ENCODE measurements at regions not wholly inside any gene's neighbourhood (a gene's known extent, or its start where the extent isn't known, plus 50 kb on each side); places are given as distances from the start of the nearest gene placed in this dataset.

- H3K4me1 ChIP-seq (ENCODE audit: control insufficient read depth, insufficient read depth, low read length, poor library complexity, severe bottlenecking), result no peaks in the 10 kb centered on the region
- no peak overlapping the region for H3K4me3 ChIP-seq (ENCODE audit: extremely low read depth, insufficient read depth, low read length, poor library complexity, severe bottlenecking)
- no CpG with 5 or more reads among the region's 3 CpGs for WGBS, 2 experiments (ENCODE audit: insufficient coverage in 2 of 2)
- H3K36me3 ChIP-seq (ENCODE audit: control insufficient read depth, insufficient read depth, low read length), result no peaks in the 10 kb centered on the region
- H3K27ac ChIP-seq (ENCODE audit: low read depth, low read length, severe bottlenecking), result no peak overlapping the region
- no peaks in the 10 kb centered on the region for H3K9me3 ChIP-seq (ENCODE audit: control insufficient read depth, low read length)
These were observed 1238.9 kb upstream of the ALCAM start for GRCh38 chr3:104127830-104128229.

- no peaks in the 10 kb centered on the region for H3K36me3 ChIP-seq (ENCODE audit: control insufficient read depth, insufficient read depth, low read length)
- no CpG with 5 or more reads among the region's 2 CpGs for WGBS, 2 experiments (ENCODE audit: insufficient coverage in 2 of 2)
- H3K9me3 ChIP-seq (ENCODE audit: control insufficient read depth, low read length), result no peaks in the 10 kb centered on the region
- no peaks in the 10 kb centered on the region for H3K4me1 ChIP-seq (ENCODE audit: control insufficient read depth, insufficient read depth, low read length, poor library complexity, severe bottlenecking)
- H3K4me3 ChIP-seq (ENCODE audit: extremely low read depth, insufficient read depth, low read length, poor library complexity, severe bottlenecking), result no peak overlapping the region
- H3K27ac ChIP-seq (ENCODE audit: low read depth, low read length, severe bottlenecking), result no peak overlapping the region
These were observed 1233.9 kb upstream of the ALCAM start for GRCh38 chr3:104132566-104133403.

- WGBS, 2 experiments (ENCODE audit: insufficient coverage in 2 of 2), result 83% methylated on average over 2 to 4 of the region's 5 CpGs
- H3K36me3 ChIP-seq (ENCODE audit: control insufficient read depth, insufficient read depth, low read length), result no peaks in the 10 kb centered on the region
These were observed 1233.1 kb upstream of the ALCAM start for GRCh38 chr3:104133630-104134029.

GRCh38 chr3:104137116-104137515 is 1229.6 kb upstream of the ALCAM start:
- WGBS, 2 experiments (ENCODE audit: insufficient coverage in 2 of 2), result 78 to 94% methylated on average over 2 to 3 of the region's 4 CpGs
- H3K9me3 ChIP-seq (ENCODE audit: control insufficient read depth, low read length), result no peaks in the 10 kb centered on the region
- no peaks in the 10 kb centered on the region for H3K4me1 ChIP-seq (ENCODE audit: control insufficient read depth, insufficient read depth, low read length, poor library complexity, severe bottlenecking)
- H3K27ac ChIP-seq (ENCODE audit: low read depth, low read length, severe bottlenecking), result no peak overlapping the region
- no peaks in the 10 kb centered on the region for H3K36me3 ChIP-seq (ENCODE audit: control insufficient read depth, insufficient read depth, low read length)
- no peak overlapping the region for H3K4me3 ChIP-seq (ENCODE audit: extremely low read depth, insufficient read depth, low read length, poor library complexity, severe bottlenecking)

More at GRCh38 chr3:104133630-104134029, 1233.1 kb upstream of the ALCAM start:
- H3K4me3 ChIP-seq (ENCODE audit: extremely low read depth, insufficient read depth, low read length, poor library complexity, severe bottlenecking), result no peak overlapping the region
- no peak overlapping the region for H3K27ac ChIP-seq (ENCODE audit: low read depth, low read length, severe bottlenecking)
- H3K4me1 ChIP-seq (ENCODE audit: control insufficient read depth, insufficient read depth, low read length, poor library complexity, severe bottlenecking), result no peaks in the 10 kb centered on the region
- no peaks in the 10 kb centered on the region for H3K9me3 ChIP-seq (ENCODE audit: control insufficient read depth, low read length)

GRCh38 chr3:104145164-104145563 is 1221.5 kb upstream of the ALCAM start:
- Histone ChIP-seq H3K36me3 (ENCODE audit: control insufficient read depth, insufficient read depth, low read length) (no peaks in the 10 kb centered on the region), H3K27ac (ENCODE audit: low read depth, low read length, severe bottlenecking) (no peak overlapping the region), H3K4me1 (ENCODE audit: control insufficient read depth, insufficient read depth, low read length, poor library complexity, severe bottlenecking) (no peaks in the 10 kb centered on the region), H3K9me3 (ENCODE audit: control insufficient read depth, low read length) (no peaks in the 10 kb centered on the region), H3K4me3 (ENCODE audit: extremely low read depth, insufficient read depth, low read length, poor library complexity, severe bottlenecking) (no peak overlapping the region)

- no CpG with 5 or more reads among the region's 1 CpG for WGBS, 2 experiments (ENCODE audit: insufficient coverage in 2 of 2)
- Histone ChIP-seq H3K36me3 (ENCODE audit: control insufficient read depth, insufficient read depth, low read length) (no peaks in the 10 kb centered on the region), H3K9me3 (ENCODE audit: control insufficient read depth, low read length) (no peaks in the 10 kb centered on the region), H3K27ac (ENCODE audit: low read depth, low read length, severe bottlenecking) (no peak overlapping the region), H3K4me1 (ENCODE audit: control insufficient read depth, insufficient read depth, low read length, poor library complexity, severe bottlenecking) (no peaks in the 10 kb centered on the region), H3K4me3 (ENCODE audit: extremely low read depth, insufficient read depth, low read length, poor library complexity, severe bottlenecking) (no peak overlapping the region)
These were observed 1217.6 kb upstream of the ALCAM start for GRCh38 chr3:104149154-104149553.

GRCh38 chr3:104150724-104151123 is 1216.0 kb upstream of the ALCAM start:
- no peaks in the 10 kb centered on the region for H3K9me3 ChIP-seq (ENCODE audit: control insufficient read depth, low read length)
- H3K36me3 ChIP-seq (ENCODE audit: control insufficient read depth, insufficient read depth, low read length), result no peaks in the 10 kb centered on the region
- no peak overlapping the region for H3K27ac ChIP-seq (ENCODE audit: low read depth, low read length, severe bottlenecking)
- 83% methylated on average over 1 of the region's 2 CpGs; no CpG with 5 or more reads in 1 of the 2 experiments for WGBS, 2 experiments (ENCODE audit: insufficient coverage in 2 of 2)
- H3K4me3 ChIP-seq (ENCODE audit: extremely low read depth, insufficient read depth, low read length, poor library complexity, severe bottlenecking), result no peak overlapping the region
- no peaks in the 10 kb centered on the region for H3K4me1 ChIP-seq (ENCODE audit: control insufficient read depth, insufficient read depth, low read length, poor library complexity, severe bottlenecking)

- Histone ChIP-seq H3K4me1 (ENCODE audit: control insufficient read depth, insufficient read depth, low read length, poor library complexity, severe bottlenecking) (peaks cover 3% of the 10 kb centered on the region), H3K27ac (ENCODE audit: low read depth, low read length, severe bottlenecking) (no peak overlapping the region), H3K4me3 (ENCODE audit: extremely low read depth, insufficient read depth, low read length, poor library complexity, severe bottlenecking) (no peak overlapping the region), H3K9me3 (ENCODE audit: control insufficient read depth, low read length) (no peaks in the 10 kb centered on the region), H3K36me3 (ENCODE audit: control insufficient read depth, insufficient read depth, low read length) (no peaks in the 10 kb centered on the region)
- 100% methylated on average over 1 of the region's 2 CpGs; no CpG with 5 or more reads in 1 of the 2 experiments for WGBS, 2 experiments (ENCODE audit: insufficient coverage in 2 of 2)
These were observed 1211.8 kb upstream of the ALCAM start for GRCh38 chr3:104154896-104155295.

GRCh38 chr3:104165866-104166265 is 1200.8 kb upstream of the ALCAM start:
- H3K9me3 ChIP-seq (ENCODE audit: control insufficient read depth, low read length), result peaks cover 18% of the 10 kb centered on the region
- H3K27ac ChIP-seq (ENCODE audit: low read depth, low read length, severe bottlenecking), result no peak overlapping the region
- no peaks in the 10 kb centered on the region for H3K4me1 ChIP-seq (ENCODE audit: control insufficient read depth, insufficient read depth, low read length, poor library complexity, severe bottlenecking)
- WGBS, 2 experiments (ENCODE audit: insufficient coverage in 2 of 2), result no CpG with 5 or more reads among the region's 2 CpGs
- H3K4me3 ChIP-seq (ENCODE audit: extremely low read depth, insufficient read depth, low read length, poor library complexity, severe bottlenecking), result no peak overlapping the region
- H3K36me3 ChIP-seq (ENCODE audit: control insufficient read depth, insufficient read depth, low read length), result no peaks in the 10 kb centered on the region

GRCh38 chr3:104168386-104168785 is 1198.3 kb upstream of the ALCAM start:
- WGBS, 2 experiments (ENCODE audit: insufficient coverage in 2 of 2), result 90 to 100% methylated on average over 1 to 2 of the region's 3 CpGs
- Histone ChIP-seq H3K27ac (ENCODE audit: low read depth, low read length, severe bottlenecking) (no peak overlapping the region), H3K4me3 (ENCODE audit: extremely low read depth, insufficient read depth, low read length, poor library complexity, severe bottlenecking) (no peak overlapping the region), H3K9me3 (ENCODE audit: control insufficient read depth, low read length) (peaks cover 18% of the 10 kb centered on the region), H3K36me3 (ENCODE audit: control insufficient read depth, insufficient read depth, low read length) (no peaks in the 10 kb centered on the region), H3K4me1 (ENCODE audit: control insufficient read depth, insufficient read depth, low read length, poor library complexity, severe bottlenecking) (no peaks in the 10 kb centered on the region)

- H3K4me3 ChIP-seq (ENCODE audit: extremely low read depth, insufficient read depth, low read length, poor library complexity, severe bottlenecking), result no peak overlapping the region
- H3K9me3 ChIP-seq (ENCODE audit: control insufficient read depth, low read length), result no peaks in the 10 kb centered on the region
- no peaks in the 10 kb centered on the region for H3K36me3 ChIP-seq (ENCODE audit: control insufficient read depth, insufficient read depth, low read length)
- no peak overlapping the region for H3K27ac ChIP-seq (ENCODE audit: low read depth, low read length, severe bottlenecking)
- 40 to 83% methylated on average over 1 to 2 of the region's 3 CpGs for WGBS, 2 experiments (ENCODE audit: insufficient coverage in 2 of 2)
- H3K4me1 ChIP-seq (ENCODE audit: control insufficient read depth, insufficient read depth, low read length, poor library complexity, severe bottlenecking), result no peaks in the 10 kb centered on the region
These were observed 1191.0 kb upstream of the ALCAM start for GRCh38 chr3:104175696-104176095.
